A673 (cell line): ENCODE measurements at regions not wholly inside any gene's neighbourhood (a gene's known extent, or its start where the extent isn't known, plus 50 kb on each side); places are given as distances from the start of the nearest gene placed in this dataset.
A peak's percentile ranks its signal among the peaks of the same experiment; 100 is the strongest.

ENCODE experiments used
- BruUV-seq: library from RNA; stranded (reverse); fragments of 400-500 nt; replicated peaks from 2 replicates; lab custom pipeline; 2021; lab: Mats Ljungman, UMichigan
- CTCF ChIA-PET: fragments of 300-600 bp; sonication (Branson Sonifier 250); formaldehyde crosslinking; loops from one replicate; lab custom pipeline; 2022; ENCODE audit warnings: antibody characterized with exemption; lab: Charles Lee
- POLR2A ChIA-PET: fragments of 300-600 bp; sonication (Branson Sonifier 250); formaldehyde crosslinking; loops from one replicate; lab custom pipeline; 2022; ENCODE audit warnings: antibody characterized with exemption; ENCODE audit not compliant: low non-redundant PET; lab: Charles Lee
- DNase-seq: peaks from one replicate; pipeline ENCODE4 v3.0.0-alpha.2; 2015; ENCODE audit warnings: low spot score
- H3K27ac ChIP-seq: fragments of 200-600 bp; sonication (generic); 2 replicates; pipeline ENCODE4 v1.5.1; 2016; ENCODE audit warnings: mixed run types, low read depth, mild to moderate bottlenecking, mixed read lengths, antibody characterized with exemption, low read length; ENCODE audit not compliant: poor library complexity, severe bottlenecking
- H3K27me3 ChIP-seq: fragments of 200-600 bp; sonication (generic); replicated peaks from 2 replicates; pipeline ENCODE4 v1.6.1; 2017; ENCODE audit warnings: mixed run types, low read depth, mild to moderate bottlenecking, mixed read lengths, antibody characterized with exemption, low read length; ENCODE audit not compliant: insufficient read depth, poor library complexity
- H3K36me3 ChIP-seq: fragments of 200-600 bp; sonication (generic); 2 replicates; pipeline ENCODE4 v1.6.1; 2016; ENCODE audit warnings: mixed run types, mild to moderate bottlenecking, mixed read lengths, antibody characterized with exemption, low read length; ENCODE audit not compliant: insufficient read depth, poor library complexity, severe bottlenecking
- H3K4me1 ChIP-seq: fragments of 200-600 bp; sonication (generic); 2 replicates; pipeline ENCODE4 v1.6.1; 2017; ENCODE audit warnings: mixed run types, mild to moderate bottlenecking, mixed read lengths, antibody characterized with exemption, low read length; ENCODE audit not compliant: insufficient read depth, poor library complexity, severe bottlenecking
- H3K4me3 ChIP-seq: fragments of 200-600 bp; sonication (generic); 2 replicates; pipeline ENCODE4 v1.5.1; 2016; ENCODE audit warnings: low read depth, mixed run types, mild to moderate bottlenecking, mixed read lengths, low read length; ENCODE audit not compliant: poor library complexity, severe bottlenecking
- H3K9me3 ChIP-seq: fragments of 200-600 bp; sonication (generic); 2 replicates; pipeline ENCODE4 v1.6.1; 2016; ENCODE audit warnings: mixed run types, low read depth, mild to moderate bottlenecking, mixed read lengths, antibody characterized with exemption, low read length; ENCODE audit not compliant: poor library complexity, severe bottlenecking
- EZH2 ChIP-seq: fragments of 200-600 bp; sonication (generic); IDR thresholded peaks from 2 replicates; pipeline ENCODE4 v1.6.1; 2017; ENCODE audit warnings: borderline replicate concordance, low read depth, mild to moderate bottlenecking, mixed read lengths, antibody characterized with exemption, low read length; ENCODE audit not compliant: poor library complexity, severe bottlenecking
- intact Hi-C: fragments of 100-400 bp; cut with micrococcal nuclease; formaldehyde crosslinking; loops from one replicate; pipeline ENCODE4 v1.10.0; 2022; ENCODE audit not compliant: unreplicated experiment
- TF ChIP-seq, protein P1 (sequence below): fragments of 300-800, 200-600 bp; sonication (generic); conservative IDR thresholded peaks from 2 replicates; pipeline ENCODE4 v1.5.1; 2017; ENCODE audit warnings: low read depth, mild to moderate bottlenecking, antibody characterized with exemption, low read length, moderate library complexity, mixed read lengths

DNA sequence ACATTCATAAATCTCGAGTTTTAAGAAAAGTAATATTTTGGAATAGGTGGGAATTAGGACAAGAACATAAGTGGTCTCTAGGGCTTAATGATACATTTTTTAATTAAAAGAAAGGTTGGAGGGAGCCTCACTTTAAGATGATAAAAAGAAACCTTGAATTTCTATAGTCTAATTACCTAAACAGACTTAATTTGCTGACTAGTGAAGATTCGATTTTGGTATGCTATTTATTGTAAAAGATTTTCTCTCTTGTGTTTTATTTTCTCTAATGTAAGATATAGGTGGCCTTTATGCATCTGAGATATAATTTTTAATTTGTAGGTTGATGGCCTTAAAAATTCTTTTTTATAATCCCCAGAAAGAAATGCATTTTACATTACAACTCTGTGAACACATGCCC lies 239.1 kb downstream of the COL12A1 start:
- Histone ChIP-seq H3K4me1 (no peaks in the 10 kb centered on the region), H3K27me3 (no peaks in the 10 kb centered on the region), H3K27ac (no peak overlapping the region), H3K4me3 (no peak overlapping the region), H3K9me3 (no peaks in the 10 kb centered on the region), H3K36me3 (no peaks in the 10 kb centered on the region)
- no TSS peak for BruUV-seq
- POLR2A ChIA-PET, result no interaction called here
- TF ChIP-seq, protein P1, sequence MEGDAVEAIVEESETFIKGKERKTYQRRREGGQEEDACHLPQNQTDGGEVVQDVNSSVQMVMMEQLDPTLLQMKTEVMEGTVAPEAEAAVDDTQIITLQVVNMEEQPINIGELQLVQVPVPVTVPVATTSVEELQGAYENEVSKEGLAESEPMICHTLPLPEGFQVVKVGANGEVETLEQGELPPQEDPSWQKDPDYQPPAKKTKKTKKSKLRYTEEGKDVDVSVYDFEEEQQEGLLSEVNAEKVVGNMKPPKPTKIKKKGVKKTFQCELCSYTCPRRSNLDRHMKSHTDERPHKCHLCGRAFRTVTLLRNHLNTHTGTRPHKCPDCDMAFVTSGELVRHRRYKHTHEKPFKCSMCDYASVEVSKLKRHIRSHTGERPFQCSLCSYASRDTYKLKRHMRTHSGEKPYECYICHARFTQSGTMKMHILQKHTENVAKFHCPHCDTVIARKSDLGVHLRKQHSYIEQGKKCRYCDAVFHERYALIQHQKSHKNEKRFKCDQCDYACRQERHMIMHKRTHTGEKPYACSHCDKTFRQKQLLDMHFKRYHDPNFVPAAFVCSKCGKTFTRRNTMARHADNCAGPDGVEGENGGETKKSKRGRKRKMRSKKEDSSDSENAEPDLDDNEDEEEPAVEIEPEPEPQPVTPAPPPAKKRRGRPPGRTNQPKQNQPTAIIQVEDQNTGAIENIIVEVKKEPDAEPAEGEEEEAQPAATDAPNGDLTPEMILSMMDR, result no peak
- TF ChIP-seq EZH2, result no peak
- CTCF ChIA-PET, result no interaction called here
- DNase-seq, result no peak
- intact Hi-C loops, result no loop called here

DNA sequence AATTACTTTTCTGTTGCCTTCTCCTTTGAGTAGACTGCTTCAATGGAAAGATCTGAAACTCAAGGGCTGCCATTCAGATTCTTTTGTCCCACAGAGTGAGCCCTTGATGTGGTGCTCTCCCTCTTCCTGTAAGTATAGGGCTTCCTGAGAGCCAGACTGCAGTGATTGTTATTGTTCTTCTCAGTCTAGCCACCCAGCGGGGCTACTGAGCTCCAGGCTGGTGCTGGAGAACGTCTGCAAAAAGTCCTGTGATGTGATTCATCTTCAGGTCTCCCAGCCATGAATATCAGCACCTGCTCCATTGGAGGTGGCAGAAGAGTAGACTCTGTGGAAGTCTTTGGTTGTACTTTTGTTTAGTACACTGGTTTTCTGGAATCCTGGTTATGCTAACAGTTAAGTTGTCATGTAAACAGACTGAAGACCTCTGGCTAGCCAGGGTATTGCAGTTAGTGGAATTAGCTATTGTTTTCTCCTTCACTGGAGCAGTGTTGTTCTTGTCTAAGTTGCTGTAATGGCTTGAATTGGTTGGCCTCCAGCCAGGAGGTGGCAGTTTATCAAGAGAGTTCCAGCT lies 240.9 kb downstream of the COL12A1 start:
- ChIA-PET CTCF (no interaction called here), POLR2A (no interaction called here)
- BruUV-seq, result no TSS peak
- TF ChIP-seq EZH2, result no peak
- TF ChIP-seq, protein P1, result no peak
- Histone ChIP-seq H3K4me3 (no peak overlapping the region), H3K4me1 (no peaks in the 10 kb centered on the region), H3K27ac (no peak overlapping the region), H3K27me3 (no peaks in the 10 kb centered on the region), H3K36me3 (no peaks in the 10 kb centered on the region), H3K9me3 (no peaks in the 10 kb centered on the region)
- peak; percentile 7 for DNase-seq
- intact Hi-C loops, result no loop called here

DNA sequence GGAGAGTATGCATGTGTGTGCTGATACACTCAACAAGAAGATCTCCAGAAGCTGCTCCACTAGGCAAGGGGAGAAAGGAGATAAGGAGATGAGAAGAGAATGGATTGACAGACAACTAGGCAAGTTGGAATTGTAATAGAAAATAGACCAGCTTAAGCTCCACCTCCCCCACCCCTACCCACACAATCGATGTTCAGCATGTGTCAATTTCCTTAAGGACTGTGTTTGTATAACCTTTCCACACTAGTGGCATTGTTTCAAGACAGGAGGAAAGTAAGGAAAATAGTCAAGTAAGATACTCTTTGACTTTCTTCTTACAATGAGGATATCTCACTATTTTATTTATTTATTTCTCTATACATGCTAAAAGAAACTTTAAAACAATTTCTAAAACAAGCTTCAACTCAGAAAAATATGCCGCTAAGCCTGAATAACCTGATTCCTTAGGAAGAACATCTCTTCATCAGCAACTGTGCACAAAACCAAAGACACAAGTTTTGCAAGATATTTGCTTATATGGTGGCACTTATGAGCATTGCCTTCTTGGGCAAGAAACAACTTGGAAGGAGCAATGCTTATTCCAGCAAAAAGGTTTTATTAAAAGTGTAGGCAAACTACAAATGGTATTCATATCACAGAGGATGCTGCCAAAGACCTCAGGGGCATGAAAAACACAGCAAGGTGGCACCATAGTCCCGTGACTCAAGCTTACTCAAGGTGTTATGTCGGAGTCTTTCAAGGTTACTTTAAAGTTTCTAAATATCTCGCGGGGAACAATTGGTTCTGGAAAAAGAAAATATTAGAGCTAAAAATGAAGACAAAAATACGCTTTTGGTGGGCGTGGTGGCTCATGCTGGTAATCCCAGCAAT lies 249.1 kb downstream of the COL12A1 start:
- ChIA-PET POLR2A (no interaction called here), CTCF (no interaction called here)
- no peaks in the 10 kb centered on the region for H3K4me1 ChIP-seq
- TF ChIP-seq, protein P1, result no peak
- TF ChIP-seq EZH2, result no peak
- no peak overlapping the region for H3K4me3 ChIP-seq
- H3K27me3 ChIP-seq, result no peaks in the 10 kb centered on the region
- H3K27ac ChIP-seq, result no peak overlapping the region
- intact Hi-C loops, result no loop called here
- BruUV-seq, result no TSS peak
- H3K36me3 ChIP-seq, result no peaks in the 10 kb centered on the region
- DNase-seq, result no peak
- H3K9me3 ChIP-seq, result no peaks in the 10 kb centered on the region
